Activated T-cell treated with anti-CD3 and anti-CD28 coated beads for 48 hours (primary cell): ENCODE measurements at regions not wholly inside any gene's neighbourhood (a gene's known extent, or its start where the extent isn't known, plus 50 kb on each side); places are given as distances from the start of the nearest gene placed in this dataset.
"Not testable (repeated sequence)": the region's sequence is repeated elsewhere in the genome, so short reads cannot be mapped to it uniquely, and the experiment has no call there.

Source experiments
- DNase-seq: peaks from one replicate; pipeline ENCODE4 v3.0.0-alpha.2; 2020; ENCODE audit warnings: low read depth

DNA sequence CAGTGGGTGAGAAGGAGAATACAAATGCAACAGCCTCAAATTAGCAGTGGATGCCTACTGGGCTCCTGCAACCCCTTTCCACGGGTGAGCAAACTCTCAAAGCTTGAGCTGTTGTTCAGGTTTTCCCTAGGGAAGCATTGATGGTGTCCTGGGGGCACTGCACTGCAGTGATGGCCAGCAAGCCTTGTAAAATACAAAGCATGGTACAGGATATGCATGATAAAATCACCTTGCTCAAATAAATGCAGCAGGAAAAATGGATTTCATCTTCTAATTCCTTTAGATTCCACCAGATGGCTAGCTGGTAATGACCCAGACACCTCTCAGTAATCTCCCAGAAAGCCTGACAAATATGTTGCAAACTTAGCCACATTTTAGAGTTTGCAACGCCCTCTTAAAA lies 698.2 kb downstream of the TRIB2 start:
- no peak for DNase-seq

DNA sequence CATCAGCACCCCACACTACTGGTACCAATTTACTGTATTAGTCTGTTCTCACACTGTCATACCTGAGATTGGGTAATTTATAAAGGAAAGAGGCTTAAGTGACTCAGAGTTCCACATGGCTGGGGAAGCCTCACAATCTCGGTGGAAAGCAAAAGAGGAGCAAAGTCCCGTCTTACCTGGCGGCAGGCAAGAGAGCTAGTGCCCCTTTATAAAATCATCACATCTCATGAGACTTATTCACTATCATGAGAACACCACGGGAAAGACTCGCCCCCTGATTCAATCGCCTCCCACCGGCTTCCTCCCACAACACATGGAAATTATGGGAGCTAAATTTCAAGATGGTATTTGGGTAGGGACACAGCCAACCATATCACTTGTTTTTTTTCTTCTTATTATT lies 717.2 kb downstream of the TRIB2 start:
- DNase-seq: no peak

DNA sequence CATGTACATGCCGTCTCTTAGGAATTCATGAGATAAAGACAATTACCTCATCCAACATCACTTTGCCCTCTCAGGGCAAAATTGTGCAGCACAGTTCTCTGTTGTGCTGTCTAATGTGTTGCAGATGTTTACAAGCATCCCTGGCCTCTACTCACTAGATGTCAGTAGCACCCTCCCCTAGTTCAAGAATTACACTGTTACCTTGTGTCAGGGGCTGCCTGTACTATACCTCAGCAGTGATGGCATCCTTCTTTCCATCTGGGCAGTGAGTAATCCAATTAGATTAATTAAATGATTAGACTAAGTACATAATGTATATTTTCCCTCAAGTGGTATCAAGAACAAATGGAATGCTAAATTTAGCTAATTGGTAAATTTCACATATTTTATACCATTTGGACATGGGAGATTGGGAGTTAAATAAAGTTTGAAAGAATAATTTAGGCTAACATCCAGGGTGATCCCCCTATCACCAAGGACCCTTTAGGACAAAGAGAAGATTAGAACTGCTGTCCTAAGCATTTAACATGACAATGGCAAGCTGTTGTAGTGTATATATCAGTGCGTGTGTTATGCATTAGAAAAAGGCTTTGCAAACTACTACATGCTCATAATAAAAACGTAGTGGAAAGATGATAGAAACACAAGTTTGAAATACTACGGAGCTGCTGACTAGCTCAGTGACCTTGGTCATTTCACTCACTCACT lies 727.0 kb downstream of the TRIB2 start:
- DNase-seq: not testable (repeated sequence)

DNA sequence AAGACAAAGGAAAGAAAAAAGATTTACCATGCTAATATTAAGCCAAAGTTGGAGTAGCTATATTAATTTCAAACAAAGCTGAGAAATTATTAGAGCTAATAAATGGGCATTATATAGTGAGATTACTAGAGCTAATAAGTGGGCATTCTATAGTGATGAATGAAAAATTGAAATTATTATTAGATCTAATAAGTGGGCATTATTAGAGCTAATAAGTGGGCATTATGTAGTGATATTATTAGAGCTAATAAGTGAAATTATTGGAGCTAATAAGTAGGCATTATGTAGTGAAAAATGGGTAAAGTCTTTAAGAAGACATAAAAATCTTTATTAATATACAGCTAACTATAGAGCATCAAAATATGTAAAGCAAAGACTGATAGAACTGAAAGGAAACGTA lies 745.7 kb downstream of the TRIB2 start:
- DNase-seq: no peak

DNA sequence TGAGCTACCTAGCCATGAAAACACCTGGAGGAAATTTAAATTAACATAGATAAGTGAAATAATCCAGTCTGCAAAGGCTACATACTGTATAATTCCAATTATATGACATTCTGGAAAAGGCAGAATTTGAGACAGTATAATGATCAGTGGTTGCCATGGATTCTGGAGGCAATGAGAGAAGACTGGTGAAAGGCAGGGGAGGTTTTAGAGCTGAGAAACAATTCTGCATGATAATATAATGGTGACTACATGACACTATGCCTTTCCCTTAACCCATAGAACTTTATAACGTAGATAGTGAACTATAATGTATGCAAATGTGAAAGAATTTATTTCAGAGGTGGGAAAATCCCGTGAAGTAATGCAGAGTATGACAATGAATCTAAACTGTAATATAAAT lies 749.3 kb downstream of the TRIB2 start:
- DNase-seq: no peak

DNA sequence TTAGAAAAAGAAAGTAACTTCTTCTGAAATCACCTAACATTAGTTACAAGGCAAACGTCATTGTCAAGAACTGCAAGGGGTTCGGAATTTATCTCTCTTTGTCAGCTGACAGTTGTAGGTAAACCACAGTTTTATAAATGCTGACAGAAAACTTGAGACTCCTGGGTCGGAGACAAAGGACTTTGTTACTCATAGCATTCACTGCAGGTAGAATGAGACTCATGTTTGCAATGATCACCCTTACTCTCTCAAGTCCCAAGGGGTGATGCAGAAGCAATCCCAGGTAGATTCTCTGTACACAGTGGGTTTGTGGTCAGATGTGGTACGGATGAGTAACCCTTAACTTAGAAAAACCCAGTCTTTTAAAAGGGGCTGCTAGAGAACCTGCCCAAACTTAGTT lies 757.8 kb downstream of the TRIB2 start:
- DNase-seq: no peak

DNA sequence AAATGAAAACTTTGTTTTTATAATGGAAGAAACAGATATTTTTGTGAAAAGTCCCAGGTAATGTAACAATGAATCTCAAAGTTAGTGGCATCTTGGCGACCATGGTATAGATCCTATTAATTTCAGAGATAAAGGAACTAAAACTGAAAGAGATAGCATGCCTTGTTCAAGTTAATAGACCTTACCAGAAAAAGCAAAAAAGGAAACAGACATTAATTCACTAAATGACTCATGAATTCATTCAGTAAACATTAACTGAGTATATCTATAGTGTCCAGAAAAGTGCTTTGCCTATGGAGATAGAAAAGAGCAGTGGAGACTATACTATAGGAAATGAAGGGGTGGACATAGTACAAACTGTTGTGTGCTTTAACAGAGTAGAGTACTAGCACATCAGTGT lies 763.3 kb downstream of the TRIB2 start:
- DNase-seq: no peak

DNA sequence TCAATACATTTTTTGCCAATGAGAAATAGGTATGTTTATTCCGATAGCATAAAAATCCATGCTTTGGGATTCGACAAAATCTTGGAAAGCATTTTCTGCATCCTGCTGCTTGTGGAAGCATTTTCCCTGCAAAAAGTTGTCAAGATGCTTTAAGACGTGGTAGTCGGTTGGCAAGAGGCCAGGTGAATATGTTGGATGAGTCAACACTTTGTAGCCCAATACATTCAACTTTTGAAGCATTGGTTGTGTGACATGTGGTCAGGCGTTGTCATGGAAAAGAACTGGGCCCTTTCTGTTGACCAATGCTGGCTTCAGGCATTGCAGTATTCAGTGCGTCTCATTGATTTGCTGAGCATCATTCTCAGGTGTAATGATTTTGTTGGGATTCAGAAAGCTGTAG lies 764.5 kb downstream of the TRIB2 start:
- DNase-seq: no peak

DNA sequence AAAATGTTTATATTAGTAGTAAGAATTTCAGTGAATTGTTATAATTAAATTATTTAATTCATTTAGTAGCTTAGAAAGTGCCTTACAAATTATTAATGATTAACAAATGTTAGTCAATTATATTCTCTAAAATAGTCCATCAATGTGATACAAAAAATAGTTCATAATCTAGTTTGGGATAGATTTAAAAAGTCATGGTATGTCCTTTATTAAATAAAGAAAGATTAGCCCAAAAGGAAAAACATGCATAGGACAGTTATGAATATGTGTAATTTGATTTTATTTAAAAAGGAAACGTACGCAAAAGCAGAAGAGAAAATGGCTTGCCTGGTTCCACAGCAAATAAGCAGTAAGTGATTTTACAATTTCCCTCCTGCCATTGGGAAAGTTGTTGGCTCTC lies 768.5 kb downstream of the TRIB2 start:
- no peak for DNase-seq

DNA sequence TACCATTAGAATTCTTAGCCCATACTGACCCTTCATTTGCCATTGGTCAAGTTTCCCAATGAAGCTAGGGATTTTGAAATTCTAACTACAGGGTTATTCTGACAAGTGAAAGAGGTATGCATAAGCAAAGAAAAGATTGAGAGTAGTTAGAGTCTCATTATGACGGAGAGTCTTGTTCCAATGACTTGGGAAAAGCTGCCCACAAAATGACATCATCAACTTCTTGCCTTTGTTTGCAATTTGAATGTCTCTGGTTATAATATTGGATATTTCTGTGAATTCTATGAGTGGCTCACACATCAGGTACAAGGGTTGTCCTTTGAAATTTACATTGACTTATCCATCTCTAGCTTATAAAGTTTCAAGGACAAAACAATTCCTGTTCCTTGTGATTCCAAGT lies 772.2 kb downstream of the TRIB2 start:
- no peak for DNase-seq

DNA sequence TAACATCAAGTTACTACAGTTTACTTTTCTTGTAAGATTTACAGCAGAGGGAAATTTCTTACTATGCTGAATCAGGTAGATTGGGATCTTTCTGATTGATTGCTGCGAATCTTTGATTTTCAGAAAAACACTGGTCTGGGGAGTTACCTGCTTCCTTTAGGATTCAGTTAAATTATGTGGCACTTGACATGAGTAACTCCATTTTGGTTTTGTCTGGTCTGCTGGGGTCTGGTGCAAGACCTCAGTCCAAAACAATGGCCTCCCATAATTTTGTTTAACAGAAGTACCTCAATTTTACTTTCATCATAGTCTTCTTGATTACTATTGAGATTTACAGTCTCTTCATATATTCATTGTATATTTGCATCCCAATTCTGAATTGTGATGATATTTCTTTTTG lies 775.5 kb downstream of the TRIB2 start:
- no peak for DNase-seq

DNA sequence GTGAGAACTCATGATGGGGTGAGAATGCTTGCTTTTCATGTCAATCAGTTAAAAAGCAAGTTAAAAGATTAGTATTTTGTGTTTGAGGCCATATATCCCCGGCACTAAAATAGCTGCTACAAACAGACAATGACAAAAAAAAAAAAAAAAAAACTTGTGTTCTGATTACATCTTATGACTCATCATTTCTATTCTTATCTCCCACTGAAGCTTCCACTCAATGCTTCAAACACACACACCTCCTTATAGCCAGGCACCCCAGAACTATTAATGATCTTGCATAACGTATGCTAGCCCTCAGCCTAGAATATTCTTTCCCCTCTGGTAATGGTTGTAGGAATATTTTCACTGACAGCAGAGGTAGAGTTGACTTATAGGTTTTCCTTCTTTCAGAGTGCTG lies 778.3 kb downstream of the TRIB2 start:
- no peak for DNase-seq

DNA sequence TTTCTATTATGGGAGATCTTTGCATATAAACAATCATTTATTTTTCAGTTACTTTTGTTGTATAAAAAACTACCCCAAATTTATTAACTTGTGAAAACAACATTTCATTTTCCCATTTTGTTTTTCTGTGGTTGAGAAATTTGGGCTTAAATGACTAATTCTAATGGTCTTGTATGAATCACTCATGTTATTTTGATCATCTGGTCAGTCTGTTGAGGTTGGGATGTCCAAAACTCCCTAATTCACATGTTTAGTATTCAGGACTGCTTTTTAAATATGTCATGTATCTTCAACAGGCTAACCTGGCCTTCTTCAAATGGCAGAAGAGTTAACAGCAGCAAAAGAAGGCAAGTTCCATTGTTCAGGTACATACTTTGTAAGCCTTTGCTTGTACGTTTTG lies 788.1 kb downstream of the TRIB2 start:
- DNase-seq: no peak

DNA sequence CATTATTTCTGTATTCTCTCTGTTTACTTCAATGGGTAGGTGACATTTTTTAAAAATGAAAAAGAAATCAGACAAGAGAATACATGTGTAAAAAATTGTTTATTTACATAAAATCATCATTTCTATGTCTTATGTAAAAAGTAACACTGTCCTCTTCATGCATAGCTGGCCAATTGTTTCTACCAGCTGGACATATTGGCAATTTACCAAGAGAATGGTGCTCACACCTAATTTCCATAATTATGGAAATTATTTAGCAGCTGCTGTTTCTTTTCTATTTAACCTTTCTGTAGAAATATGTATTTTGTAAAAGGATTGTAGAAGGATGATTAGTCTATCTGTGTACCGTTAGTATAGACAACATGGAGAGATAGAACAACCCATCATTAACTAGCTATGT lies 791.9 kb downstream of the TRIB2 start:
- DNase-seq: no peak

DNA sequence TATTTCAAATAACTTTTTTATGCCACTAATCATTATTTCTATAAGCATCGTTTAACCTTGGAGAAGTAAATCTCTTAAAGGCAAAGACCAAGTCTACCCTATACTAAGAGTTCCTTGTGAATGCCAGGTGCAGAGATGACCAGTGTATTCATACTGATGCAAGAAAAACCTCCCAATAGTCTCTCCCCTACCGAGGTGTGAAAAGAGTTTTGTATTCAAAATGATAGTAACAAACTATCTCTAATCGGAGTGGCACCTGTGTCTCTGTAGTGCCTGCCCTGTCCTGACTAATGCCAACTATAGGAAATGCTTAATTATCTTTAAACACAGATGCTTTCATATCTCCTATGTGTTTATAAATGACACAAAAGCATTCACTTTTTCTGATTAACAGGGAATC lies 798.5 kb downstream of the TRIB2 start:
- DNase-seq: no peak

DNA sequence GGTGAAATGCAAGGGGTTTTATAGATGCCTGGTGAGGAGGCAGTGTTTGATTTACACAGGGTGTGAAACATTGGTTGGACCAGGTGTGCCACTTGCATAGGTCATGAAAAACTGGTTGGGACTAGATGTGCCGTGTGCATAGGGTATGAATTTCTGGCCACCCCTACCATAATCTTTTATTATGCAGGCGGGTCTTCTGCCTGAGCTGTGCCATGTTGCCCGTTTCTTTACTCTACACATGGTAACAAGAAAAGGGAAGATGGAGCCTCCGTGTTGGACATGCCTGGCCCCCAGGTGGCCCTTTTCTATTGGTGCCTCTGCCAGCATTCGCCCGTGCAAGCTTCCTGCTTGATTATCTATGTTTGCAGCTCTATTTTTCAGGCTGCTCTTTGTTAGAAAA lies 805.4 kb downstream of the TRIB2 start:
- DNase-seq: no peak

DNA sequence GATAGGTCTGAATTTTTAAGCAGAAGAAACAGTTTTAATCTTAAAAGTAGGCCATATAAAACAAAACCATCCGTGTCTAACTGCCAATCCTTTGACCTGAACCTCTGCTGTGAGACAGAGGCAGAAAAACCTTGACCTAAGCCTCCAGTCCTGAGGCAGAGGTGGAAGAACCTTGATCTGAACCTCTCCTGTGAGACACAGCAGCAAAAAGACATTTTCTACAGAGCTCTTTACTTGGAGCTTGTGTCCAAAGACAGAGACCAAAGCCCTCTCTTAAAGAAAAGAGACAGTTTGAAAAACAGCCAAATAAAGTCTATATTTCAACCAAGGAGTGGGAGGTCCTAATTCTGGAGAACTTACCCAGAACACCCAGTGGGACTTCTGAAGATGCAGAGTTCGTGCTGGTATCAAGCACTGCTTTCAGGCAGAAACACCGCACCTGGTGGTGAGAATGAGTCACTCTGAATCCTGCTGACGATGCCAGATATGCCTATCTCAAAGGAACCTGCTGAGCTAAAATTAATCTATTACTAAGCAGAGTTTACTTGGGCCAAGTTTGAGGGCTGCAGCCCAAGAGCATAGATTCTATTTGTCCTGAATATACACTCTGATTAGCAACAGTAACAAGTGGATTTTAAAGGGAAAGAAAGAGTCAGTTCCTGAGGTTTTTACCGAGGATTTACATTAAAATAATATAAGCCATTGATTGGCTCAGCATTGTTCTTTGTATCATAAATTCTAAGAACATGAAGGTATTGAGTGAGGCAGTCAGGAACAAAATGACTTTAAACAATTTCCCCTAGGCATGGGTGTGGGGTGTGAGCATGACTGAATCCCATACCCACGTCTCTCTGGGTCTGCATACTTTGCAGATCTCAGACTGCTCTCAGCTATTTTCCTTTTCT lies 806.4 kb downstream of the TRIB2 start:
- no peak for DNase-seq

DNA sequence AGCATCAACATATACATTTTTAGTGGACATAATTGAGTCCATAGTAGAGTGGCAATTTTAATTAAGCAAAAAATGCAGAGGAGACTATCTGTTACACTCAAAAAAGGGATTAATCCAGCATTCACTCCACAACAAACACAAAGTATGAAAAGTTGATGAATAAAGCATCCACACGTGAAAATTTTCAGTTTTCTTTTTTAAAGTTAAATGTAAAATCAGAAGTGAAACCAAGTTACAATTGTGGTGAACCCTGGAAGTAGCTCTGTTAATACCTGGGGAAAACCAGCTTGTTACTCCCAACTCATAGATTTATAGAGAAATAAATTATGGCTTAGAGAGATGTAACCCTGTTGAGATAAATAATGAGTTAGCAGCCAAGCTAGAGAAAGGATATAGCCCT lies 807.8 kb downstream of the TRIB2 start:
- no peak for DNase-seq

DNA sequence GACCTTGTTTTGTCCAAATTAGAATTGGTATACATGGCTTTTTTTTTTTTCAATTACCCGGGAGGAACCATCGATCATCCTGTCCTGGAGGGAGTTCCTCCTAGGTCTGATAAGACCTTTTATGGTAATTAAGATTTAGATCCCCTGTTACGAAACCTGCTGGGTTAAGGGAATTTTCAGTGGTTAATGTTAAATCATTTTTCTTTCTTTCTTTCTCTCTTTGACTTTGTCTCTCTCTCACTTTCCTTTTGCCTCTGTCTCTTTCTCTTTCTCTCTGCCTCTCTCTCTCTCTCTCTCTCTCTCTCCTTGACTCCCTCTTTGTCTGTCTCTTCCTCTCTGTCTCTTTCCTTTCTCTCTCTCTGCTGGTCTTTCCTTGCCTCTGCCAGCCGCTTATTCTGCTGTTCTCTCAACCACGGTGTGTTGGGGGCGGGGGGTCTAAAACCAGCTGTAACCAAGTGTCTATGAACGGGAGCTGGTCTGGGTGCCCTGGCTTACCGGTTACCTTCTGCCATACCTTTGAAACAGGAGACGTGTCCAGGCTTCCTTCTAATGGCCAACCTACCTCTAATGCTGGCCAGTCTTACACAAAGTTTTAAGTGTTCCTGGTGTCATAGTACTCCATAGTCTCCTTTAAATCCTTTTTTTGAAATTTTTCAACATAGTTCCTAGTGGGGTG lies 815.1 kb downstream of the TRIB2 start:
- DNase-seq: not testable (repeated sequence)

DNA sequence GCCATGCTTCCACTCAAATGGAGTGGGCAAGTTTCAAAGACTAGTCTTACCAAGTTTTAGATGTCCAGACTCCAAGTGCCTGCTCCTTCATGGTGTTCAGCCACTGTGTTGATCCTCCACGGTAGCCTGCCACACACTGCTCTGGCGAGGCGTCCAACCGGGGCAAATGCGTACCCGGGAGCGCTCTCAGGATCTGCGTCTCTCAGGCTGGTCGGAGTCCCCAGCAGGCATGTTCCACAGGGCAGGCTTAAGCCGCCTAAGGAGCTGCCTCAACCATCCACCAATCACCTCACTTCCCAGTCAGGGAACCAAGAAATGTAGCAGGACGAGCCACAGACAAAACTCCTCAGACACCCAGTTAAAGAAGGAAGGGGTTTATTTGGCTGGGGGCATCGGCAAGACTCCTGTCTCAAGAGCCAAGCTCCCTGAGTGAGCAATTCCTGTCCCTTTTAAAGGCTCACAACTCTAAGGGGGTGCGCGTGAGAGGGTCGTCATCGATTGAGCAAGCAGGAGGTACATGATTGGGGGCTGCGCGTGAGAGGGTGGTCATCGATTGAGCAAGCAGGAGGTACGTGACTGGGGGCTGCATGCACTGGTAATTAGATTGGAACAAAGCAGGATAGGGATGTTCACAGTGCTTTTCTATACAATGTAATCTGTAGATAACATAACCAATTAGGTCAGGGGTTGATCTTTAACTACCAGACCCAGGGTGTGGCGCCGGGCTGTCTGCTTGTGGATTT lies 816.2 kb downstream of the TRIB2 start:
- DNase-seq: not testable (repeated sequence)

DNA sequence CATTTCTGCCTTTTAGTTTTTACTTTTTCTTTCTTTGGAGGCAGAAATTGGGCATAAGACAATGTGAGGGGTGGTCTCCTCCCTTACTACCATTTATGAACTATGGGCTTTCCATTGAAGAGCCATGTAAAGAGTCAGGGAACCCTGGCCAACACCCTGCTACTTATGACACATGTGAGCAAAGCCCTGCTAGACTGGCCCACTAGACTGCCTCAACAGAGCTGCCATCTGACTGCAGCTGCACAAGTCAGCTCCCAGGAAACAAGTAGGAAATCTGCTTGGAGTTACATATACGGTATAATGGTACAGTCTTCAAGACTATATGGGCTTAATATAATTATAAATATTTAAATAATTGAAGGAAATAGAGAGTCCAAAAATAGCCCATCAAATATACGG lies 816.8 kb downstream of the TRIB2 start:
- no peak for DNase-seq

DNA sequence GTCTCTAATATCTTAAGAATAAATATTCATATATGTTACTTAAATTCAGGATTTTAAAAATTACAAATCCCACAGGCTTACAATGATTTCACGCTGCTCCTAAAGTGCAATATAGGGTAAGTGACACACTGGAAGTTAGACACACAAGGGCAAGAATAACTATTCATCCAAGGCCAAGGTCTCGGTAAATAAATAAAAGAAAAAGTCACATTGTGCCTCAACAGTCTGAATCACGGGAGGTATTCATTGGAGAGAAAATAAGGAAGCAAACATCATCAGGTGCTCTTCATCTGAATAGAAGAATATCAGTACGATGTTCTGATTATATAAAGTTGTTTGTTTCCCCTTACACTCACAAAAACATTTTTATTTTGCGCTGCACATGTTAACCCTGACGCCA lies 820.2 kb downstream of the TRIB2 start:
- DNase-seq: no peak
